Activated CD8-positive, alpha-beta memory T cell treated with anti-CD3 and anti-CD28 coated beads, Interleukin-2, amount 50 U/mL, for 48 hours (primary cell): ENCODE measurements at regions not wholly inside any gene's neighbourhood (a gene's known extent, or its start where the extent isn't known, plus 50 kb on each side); places are given as distances from the start of the nearest gene placed in this dataset.
"Not testable (repeated sequence)": the region's sequence is repeated elsewhere in the genome, so short reads cannot be mapped to it uniquely, and the experiment has no call there.

Source experiments
- DNase-seq: peaks from one replicate; pipeline ENCODE4 v3.0.0-alpha.2; 2020

- no peak for DNase-seq
Observed at GRCh38 chr1:87969040-87969439, 640.4 kb downstream of the LMO4 start.

- DNase-seq, result no peak
Observed at GRCh38 chr1:87972811-87973210, 644.1 kb downstream of the LMO4 start.

GRCh38 chr1:87973896-87974295 is 645.2 kb downstream of the LMO4 start:
- DNase-seq, result no peak

GRCh38 chr1:87976316-87976715 is 647.6 kb downstream of the LMO4 start:
- no peak for DNase-seq

- no peak for DNase-seq
Observed at GRCh38 chr1:87977145-87977544, 648.5 kb downstream of the LMO4 start.

- DNase-seq, result no peak
Observed at GRCh38 chr1:87979079-87979478, 650.4 kb downstream of the LMO4 start.

- DNase-seq, result no peak
Observed at GRCh38 chr1:87980494-87980893, 651.8 kb downstream of the LMO4 start.

GRCh38 chr1:87981386-87981785 is 652.7 kb downstream of the LMO4 start:
- DNase-seq, result no peak

- no peak for DNase-seq
Observed at GRCh38 chr1:87981810-87982209, 653.1 kb downstream of the LMO4 start.

GRCh38 chr1:87983841-87984240 is 655.2 kb downstream of the LMO4 start:
- no peak for DNase-seq

GRCh38 chr1:87985071-87985470 is 656.4 kb downstream of the LMO4 start:
- DNase-seq, result no peak

- no peak for DNase-seq
Observed at GRCh38 chr1:87986130-87986866, 657.6 kb downstream of the LMO4 start.

GRCh38 chr1:87989346-87989745 is 660.7 kb downstream of the LMO4 start:
- no peak for DNase-seq

GRCh38 chr1:87992536-87992935 is 663.9 kb downstream of the LMO4 start:
- not testable (repeated sequence) for DNase-seq

- no peak for DNase-seq
Observed at GRCh38 chr1:87993051-87993450, 664.4 kb downstream of the LMO4 start.

- DNase-seq, result no peak
Observed at GRCh38 chr1:87999852-88000251, 671.2 kb downstream of the LMO4 start.

GRCh38 chr1:88001460-88001859 is 672.8 kb downstream of the LMO4 start:
- no peak for DNase-seq

GRCh38 chr1:88003255-88003654 is 674.6 kb downstream of the LMO4 start:
- no peak for DNase-seq

GRCh38 chr1:88009916-88010315 is 674.2 kb upstream of the PKN2 start:
- DNase-seq, result no peak

GRCh38 chr1:88013485-88013884 is 670.6 kb upstream of the PKN2 start:
- no peak for DNase-seq

GRCh38 chr1:88014131-88014530 is 669.9 kb upstream of the PKN2 start:
- DNase-seq, result no peak

GRCh38 chr1:88016947-88017346 is 667.1 kb upstream of the PKN2 start:
- DNase-seq, result no peak

- DNase-seq, result no peak
Observed at GRCh38 chr1:88021529-88021928, 662.5 kb upstream of the PKN2 start.

GRCh38 chr1:88022516-88022915 is 661.6 kb upstream of the PKN2 start:
- DNase-seq, result no peak

- DNase-seq, result no peak
Observed at GRCh38 chr1:88029142-88029541, 654.9 kb upstream of the PKN2 start.
